ENCODE measurements at regions not wholly inside any gene's neighbourhood (a gene's known extent, or its start where the extent isn't known, plus 50 kb on each side); places are given as distances from the start of the nearest gene placed in this dataset.

DNA sequence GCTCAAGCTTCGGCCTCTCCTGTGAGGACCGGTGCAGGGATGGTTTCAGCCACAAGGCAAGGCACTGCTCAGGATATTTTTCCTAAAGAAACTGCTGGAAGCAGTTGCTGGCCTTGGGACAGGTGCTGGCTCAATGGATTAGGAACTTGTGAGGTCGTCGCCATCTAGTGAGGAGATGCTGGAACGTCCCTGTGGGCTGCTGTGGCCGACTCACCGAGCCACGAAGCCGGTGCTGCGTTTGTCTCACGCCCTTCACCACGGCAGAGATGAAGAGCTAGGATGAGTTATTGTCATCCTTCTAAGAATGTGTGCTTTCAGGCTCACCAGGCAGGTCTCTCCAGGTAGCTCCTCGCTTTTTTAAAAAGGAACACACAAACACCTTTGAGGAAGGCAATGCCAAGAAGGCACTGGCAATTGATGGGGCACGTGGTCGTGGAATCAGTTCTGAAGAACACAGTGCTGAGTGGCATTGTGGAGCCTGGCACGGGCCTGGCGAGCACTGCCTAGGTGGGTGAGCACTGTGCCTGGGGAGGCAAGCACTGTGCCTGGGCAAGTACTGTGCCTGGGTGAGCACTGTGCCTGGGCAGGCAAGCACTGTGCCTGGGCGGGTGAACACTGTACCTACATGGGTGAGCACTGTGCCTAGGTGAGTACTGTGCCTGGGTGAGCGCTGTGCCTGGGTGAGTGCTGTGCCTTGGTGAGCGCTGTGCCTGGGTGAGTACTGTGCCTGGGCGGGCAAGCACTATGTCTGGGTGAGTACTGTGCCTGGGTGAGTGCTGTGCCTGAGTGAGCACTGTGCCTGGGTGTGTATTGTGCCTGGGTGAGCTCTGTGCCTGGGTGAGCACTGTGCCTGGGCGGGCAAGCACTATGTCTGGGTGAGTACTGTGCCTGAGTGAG lies 140.4 kb downstream of the TEX29 start:
- peaks cover 33% of the 10 kb centered on the region for H3K27me3 Mint-ChIP-seq
- no peak overlapping the region for H3K27ac Mint-ChIP-seq

DNA sequence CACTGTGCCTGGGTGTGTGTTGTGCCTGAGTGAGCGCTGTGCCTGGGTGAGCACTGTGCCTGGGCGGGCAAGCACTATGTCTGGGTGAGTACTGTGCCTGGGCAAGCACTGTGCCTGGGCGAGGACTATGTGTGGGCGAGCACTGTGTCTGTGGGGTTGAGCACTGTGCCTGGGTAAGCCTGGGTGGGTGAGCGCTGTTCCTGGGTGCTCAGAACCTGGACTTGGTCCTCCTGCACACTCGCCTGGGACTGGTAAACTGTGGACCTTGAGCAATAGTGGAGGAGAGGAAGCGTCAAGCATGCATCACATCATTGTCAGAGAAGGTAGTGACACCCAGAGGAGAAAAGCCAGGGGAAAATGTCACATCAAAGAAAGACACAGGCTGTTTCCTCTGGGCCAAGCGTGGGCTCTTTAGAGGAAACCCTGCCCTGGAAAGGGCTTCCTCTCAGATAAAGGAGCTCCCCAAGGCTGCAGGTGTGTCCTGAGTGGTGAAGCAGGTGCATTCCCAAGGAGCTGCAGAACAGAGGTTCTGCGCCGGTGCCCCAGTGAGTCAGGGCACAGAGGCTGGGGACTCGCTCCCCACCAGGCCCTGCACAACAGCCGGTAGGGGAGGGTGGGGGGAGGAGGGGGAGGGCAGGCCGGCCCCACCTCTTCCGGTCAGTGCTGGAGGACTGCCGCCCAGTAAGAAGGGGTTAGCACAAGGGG lies 141.2 kb downstream of the TEX29 start:
- TF ChIP-seq, protein P1, sequence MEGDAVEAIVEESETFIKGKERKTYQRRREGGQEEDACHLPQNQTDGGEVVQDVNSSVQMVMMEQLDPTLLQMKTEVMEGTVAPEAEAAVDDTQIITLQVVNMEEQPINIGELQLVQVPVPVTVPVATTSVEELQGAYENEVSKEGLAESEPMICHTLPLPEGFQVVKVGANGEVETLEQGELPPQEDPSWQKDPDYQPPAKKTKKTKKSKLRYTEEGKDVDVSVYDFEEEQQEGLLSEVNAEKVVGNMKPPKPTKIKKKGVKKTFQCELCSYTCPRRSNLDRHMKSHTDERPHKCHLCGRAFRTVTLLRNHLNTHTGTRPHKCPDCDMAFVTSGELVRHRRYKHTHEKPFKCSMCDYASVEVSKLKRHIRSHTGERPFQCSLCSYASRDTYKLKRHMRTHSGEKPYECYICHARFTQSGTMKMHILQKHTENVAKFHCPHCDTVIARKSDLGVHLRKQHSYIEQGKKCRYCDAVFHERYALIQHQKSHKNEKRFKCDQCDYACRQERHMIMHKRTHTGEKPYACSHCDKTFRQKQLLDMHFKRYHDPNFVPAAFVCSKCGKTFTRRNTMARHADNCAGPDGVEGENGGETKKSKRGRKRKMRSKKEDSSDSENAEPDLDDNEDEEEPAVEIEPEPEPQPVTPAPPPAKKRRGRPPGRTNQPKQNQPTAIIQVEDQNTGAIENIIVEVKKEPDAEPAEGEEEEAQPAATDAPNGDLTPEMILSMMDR (IDR thresholded peaks at IDR 0.05; ENCODE audit: unreplicated experiment): no peak
- H3K27me3 Mint-ChIP-seq: peaks cover 36% of the 10 kb centered on the region
- no peak for DNase-seq (ENCODE audit: low spot score, unreplicated experiment)
- H3K9me3 Mint-ChIP-seq (ENCODE audit: low read depth): peaks cover under 1% of the 10 kb centered on the region
- no peak overlapping the region for H3K4me3 Mint-ChIP-seq (ENCODE audit: low read depth)
- no peaks in the 10 kb centered on the region for H3K36me3 Mint-ChIP-seq (ENCODE audit: insufficient read depth)
- no peaks in the 10 kb centered on the region for H3K4me1 Mint-ChIP-seq (ENCODE audit: low read depth)
- no peak overlapping the region for H3K27ac Mint-ChIP-seq

More for the DNA sequence above, 140.4 kb downstream of the TEX29 start:
- no peaks in the 10 kb centered on the region for H3K4me1 Mint-ChIP-seq (ENCODE audit: low read depth)
- no peak for DNase-seq (ENCODE audit: low spot score, unreplicated experiment)
- H3K4me3 Mint-ChIP-seq (ENCODE audit: low read depth): no peak overlapping the region
- TF ChIP-seq, protein P1 (IDR thresholded peaks at IDR 0.05; ENCODE audit: unreplicated experiment): peak; percentile 56
- peaks cover 5% of the 10 kb centered on the region for H3K9me3 Mint-ChIP-seq (ENCODE audit: low read depth)
- no peaks in the 10 kb centered on the region for H3K36me3 Mint-ChIP-seq (ENCODE audit: insufficient read depth)

DNA sequence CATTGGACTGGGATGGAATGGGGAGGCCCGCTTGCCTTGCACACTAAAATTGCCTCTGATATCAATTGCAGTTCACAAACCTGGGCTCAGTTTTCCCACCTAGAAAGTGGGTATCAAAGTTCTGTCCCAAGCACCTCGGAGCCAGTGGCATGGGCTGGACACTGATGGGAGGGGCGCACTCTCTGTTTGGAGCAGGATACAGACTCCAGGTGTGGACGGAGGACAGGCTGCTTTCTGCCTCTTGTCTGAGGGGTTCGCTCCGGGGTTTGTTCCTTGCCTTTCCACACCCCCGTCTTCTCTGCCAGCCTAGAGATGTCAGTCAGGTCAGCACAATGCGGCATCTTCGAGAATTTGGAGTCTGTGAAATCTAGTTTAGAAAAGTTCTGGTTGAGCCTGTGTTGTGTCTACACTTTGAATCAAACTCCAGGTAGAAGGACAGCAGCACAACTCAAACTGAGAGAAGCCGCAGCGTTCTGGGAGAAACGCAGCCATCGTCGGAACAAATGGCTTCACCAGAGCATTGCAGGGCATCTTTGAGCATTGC lies 141.9 kb downstream of the TEX29 start:
- DNase-seq (ENCODE audit: low spot score, unreplicated experiment): no peak
- no peaks in the 10 kb centered on the region for H3K9me3 Mint-ChIP-seq (ENCODE audit: low read depth)
- TF ChIP-seq, protein P1 (IDR thresholded peaks at IDR 0.05; ENCODE audit: unreplicated experiment): no peak
- peaks cover 43% of the 10 kb centered on the region for H3K27me3 Mint-ChIP-seq
- H3K4me3 Mint-ChIP-seq (ENCODE audit: low read depth): no peak overlapping the region
- no peak overlapping the region for H3K27ac Mint-ChIP-seq
- H3K4me1 Mint-ChIP-seq (ENCODE audit: low read depth): no peaks in the 10 kb centered on the region
- H3K36me3 Mint-ChIP-seq (ENCODE audit: insufficient read depth): no peaks in the 10 kb centered on the region

DNA sequence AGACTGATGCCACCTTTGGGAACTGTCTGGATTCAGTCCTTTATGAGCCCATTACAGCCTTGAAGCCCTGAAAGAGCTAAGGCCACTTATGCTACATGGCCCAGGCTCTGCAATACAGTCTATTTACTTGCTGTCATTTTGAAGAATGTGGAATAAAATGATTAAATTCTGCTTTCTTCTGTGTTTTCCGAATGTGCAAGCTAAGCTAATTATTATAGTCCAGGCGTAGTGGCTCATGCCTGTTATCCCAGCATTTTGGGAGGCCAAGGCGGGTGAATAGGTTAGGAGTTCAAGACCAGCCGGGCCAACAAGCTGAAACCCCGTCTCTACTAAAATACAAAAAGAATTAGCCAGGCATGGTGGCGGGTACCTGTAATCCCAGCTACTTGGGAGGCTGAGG lies 142.5 kb downstream of the TEX29 start:
- no peaks in the 10 kb centered on the region for H3K9me3 Mint-ChIP-seq (ENCODE audit: low read depth)

More for the DNA sequence above, 142.5 kb downstream of the TEX29 start:
- Mint-ChIP-seq H3K4me3 (ENCODE audit: low read depth) (no peak overlapping the region), H3K27ac (no peak overlapping the region), H3K27me3 (peaks cover 44% of the 10 kb centered on the region), H3K4me1 (ENCODE audit: low read depth) (no peaks in the 10 kb centered on the region), H3K36me3 (ENCODE audit: insufficient read depth) (no peaks in the 10 kb centered on the region)
- TF ChIP-seq, protein P1 (IDR thresholded peaks at IDR 0.05; ENCODE audit: unreplicated experiment): no peak
- DNase-seq (ENCODE audit: low spot score, unreplicated experiment): no peak

All from progenitor cell of endocrine pancreas (in vitro differentiated cells).